ENCODE measurements at regions not wholly inside any gene's neighbourhood (a gene's known extent, or its start where the extent isn't known, plus 50 kb on each side); places are given as distances from the start of the nearest gene placed in this dataset.

GRCh38 chr12:130086248-130086647, 76.0 kb upstream of the FZD10 start:
- no peak overlapping the region for H3K4me3 Mint-ChIP-seq (ENCODE audit: low read depth, unreplicated experiment)
- H3K4me1 Mint-ChIP-seq (ENCODE audit: low read depth, unreplicated experiment): no peaks in the 10 kb centered on the region
- CTCF ChIA-PET: interaction anchor here (0.6 kb wide), 1 partner anchor 1910 kb away, joined by 3 read pairs; no protein-coding TSS in a partner anchor
- no peaks in the 10 kb centered on the region for H3K27me3 Mint-ChIP-seq (ENCODE audit: unreplicated experiment)
- TF ChIP-seq, protein P1, sequence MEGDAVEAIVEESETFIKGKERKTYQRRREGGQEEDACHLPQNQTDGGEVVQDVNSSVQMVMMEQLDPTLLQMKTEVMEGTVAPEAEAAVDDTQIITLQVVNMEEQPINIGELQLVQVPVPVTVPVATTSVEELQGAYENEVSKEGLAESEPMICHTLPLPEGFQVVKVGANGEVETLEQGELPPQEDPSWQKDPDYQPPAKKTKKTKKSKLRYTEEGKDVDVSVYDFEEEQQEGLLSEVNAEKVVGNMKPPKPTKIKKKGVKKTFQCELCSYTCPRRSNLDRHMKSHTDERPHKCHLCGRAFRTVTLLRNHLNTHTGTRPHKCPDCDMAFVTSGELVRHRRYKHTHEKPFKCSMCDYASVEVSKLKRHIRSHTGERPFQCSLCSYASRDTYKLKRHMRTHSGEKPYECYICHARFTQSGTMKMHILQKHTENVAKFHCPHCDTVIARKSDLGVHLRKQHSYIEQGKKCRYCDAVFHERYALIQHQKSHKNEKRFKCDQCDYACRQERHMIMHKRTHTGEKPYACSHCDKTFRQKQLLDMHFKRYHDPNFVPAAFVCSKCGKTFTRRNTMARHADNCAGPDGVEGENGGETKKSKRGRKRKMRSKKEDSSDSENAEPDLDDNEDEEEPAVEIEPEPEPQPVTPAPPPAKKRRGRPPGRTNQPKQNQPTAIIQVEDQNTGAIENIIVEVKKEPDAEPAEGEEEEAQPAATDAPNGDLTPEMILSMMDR (IDR thresholded peaks at IDR 0.05; ENCODE audit: unreplicated experiment): no peak
- peaks cover 19% of the 10 kb centered on the region for H3K9me3 Mint-ChIP-seq (ENCODE audit: low read depth, unreplicated experiment)
- intact Hi-C loops (cut with micrococcal nuclease; ENCODE audit: unreplicated experiment): no loop called here
- DNase-seq: no peak
- H3K27ac Mint-ChIP-seq (ENCODE audit: unreplicated experiment): no peak overlapping the region
- no peaks in the 10 kb centered on the region for H3K36me3 Mint-ChIP-seq (ENCODE audit: insufficient read depth, unreplicated experiment)
- BruUV-seq (replicated peaks): no TSS peak

DNA sequence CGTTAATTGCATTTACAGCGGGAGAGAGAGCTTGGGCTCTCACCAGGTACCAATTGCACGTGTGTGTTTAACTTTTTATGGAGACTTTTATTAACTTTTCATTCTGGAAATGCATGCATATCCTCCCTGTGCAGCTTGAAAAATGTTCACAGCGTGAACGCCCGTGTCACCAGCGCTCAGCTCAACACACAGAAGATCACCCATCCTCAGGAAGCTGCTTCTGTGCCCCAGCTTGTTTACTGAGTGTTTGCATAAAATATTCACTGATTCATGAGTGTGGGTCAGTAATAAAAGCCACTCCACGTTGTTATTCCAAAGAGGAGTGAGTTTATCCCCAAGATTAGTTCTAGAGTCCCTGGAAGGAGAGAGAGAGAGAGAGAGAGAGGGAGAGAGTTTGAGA, 75.5 kb upstream of the FZD10 start:
- H3K27ac Mint-ChIP-seq (ENCODE audit: unreplicated experiment): no peak overlapping the region
- no peaks in the 10 kb centered on the region for H3K36me3 Mint-ChIP-seq (ENCODE audit: insufficient read depth, unreplicated experiment)
- intact Hi-C loops (cut with micrococcal nuclease; ENCODE audit: unreplicated experiment): no loop called here
- H3K27me3 Mint-ChIP-seq (ENCODE audit: unreplicated experiment): no peaks in the 10 kb centered on the region
- H3K9me3 Mint-ChIP-seq (ENCODE audit: low read depth, unreplicated experiment): peaks cover 22% of the 10 kb centered on the region
- CTCF ChIA-PET: interaction anchor here (0.6 kb wide), 1 partner anchor 1911 kb away, joined by 3 read pairs; no protein-coding TSS in a partner anchor
- TF ChIP-seq, protein P1 (IDR thresholded peaks at IDR 0.05; ENCODE audit: unreplicated experiment): no peak
- DNase-seq: no peak
- no peaks in the 10 kb centered on the region for H3K4me1 Mint-ChIP-seq (ENCODE audit: low read depth, unreplicated experiment)
- H3K4me3 Mint-ChIP-seq (ENCODE audit: low read depth, unreplicated experiment): no peak overlapping the region
- no TSS peak for BruUV-seq (replicated peaks)

- CTCF ChIA-PET: no interaction called here
- intact Hi-C loops (cut with micrococcal nuclease; ENCODE audit: unreplicated experiment): no loop called here
- BruUV-seq (replicated peaks): no TSS peak
- H3K27ac Mint-ChIP-seq (ENCODE audit: unreplicated experiment): no peak overlapping the region
- no peaks in the 10 kb centered on the region for H3K4me1 Mint-ChIP-seq (ENCODE audit: low read depth, unreplicated experiment)
- DNase-seq: no peak
- peaks cover 24% of the 10 kb centered on the region for H3K9me3 Mint-ChIP-seq (ENCODE audit: low read depth, unreplicated experiment)
- TF ChIP-seq, protein P1 (IDR thresholded peaks at IDR 0.05; ENCODE audit: unreplicated experiment): no peak
- H3K36me3 Mint-ChIP-seq (ENCODE audit: insufficient read depth, unreplicated experiment): no peaks in the 10 kb centered on the region
- H3K27me3 Mint-ChIP-seq (ENCODE audit: unreplicated experiment): no peaks in the 10 kb centered on the region
- H3K4me3 Mint-ChIP-seq (ENCODE audit: low read depth, unreplicated experiment): no peak overlapping the region
These were observed 75.0 kb upstream of the FZD10 start for GRCh38 chr12:130087222-130087621.

DNA sequence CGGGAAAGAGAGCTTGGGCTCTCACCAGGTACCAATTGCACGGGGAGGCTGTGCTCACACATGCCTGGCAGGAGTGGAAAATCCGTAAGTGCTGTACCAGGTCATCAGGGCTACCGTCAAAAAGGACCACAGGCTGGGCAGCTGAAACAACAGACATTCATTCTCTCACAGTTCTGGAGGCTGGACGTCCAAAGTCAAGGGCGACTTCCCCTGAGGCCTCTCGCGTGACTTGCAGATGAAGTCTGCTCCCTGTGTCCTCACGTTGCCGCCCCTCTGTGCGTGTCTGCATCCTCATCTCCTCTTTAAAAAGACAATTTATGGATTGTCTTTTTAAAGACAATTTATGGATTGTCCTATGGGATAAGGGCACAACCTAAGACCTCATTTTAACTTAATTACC, 73.8 kb upstream of the FZD10 start:
- no peaks in the 10 kb centered on the region for H3K27me3 Mint-ChIP-seq (ENCODE audit: unreplicated experiment)
- BruUV-seq (replicated peaks): no TSS peak
- TF ChIP-seq, protein P1 (IDR thresholded peaks at IDR 0.05; ENCODE audit: unreplicated experiment): no peak
- no peaks in the 10 kb centered on the region for H3K36me3 Mint-ChIP-seq (ENCODE audit: insufficient read depth, unreplicated experiment)
- intact Hi-C loops (cut with micrococcal nuclease; ENCODE audit: unreplicated experiment): no loop called here
- peaks cover 24% of the 10 kb centered on the region for H3K9me3 Mint-ChIP-seq (ENCODE audit: low read depth, unreplicated experiment)
- DNase-seq: no peak
- H3K4me3 Mint-ChIP-seq (ENCODE audit: low read depth, unreplicated experiment): no peak overlapping the region
- H3K27ac Mint-ChIP-seq (ENCODE audit: unreplicated experiment): no peak overlapping the region
- CTCF ChIA-PET: no interaction called here
- no peaks in the 10 kb centered on the region for H3K4me1 Mint-ChIP-seq (ENCODE audit: low read depth, unreplicated experiment)
